ENCODE measurements at regions not wholly inside any gene's neighbourhood (a gene's known extent, or its start where the extent isn't known, plus 50 kb on each side); places are given as distances from the start of the nearest gene placed in this dataset.

- ChIA-PET CTCF (no interaction called here), POLR2A (no interaction called here)
- no peak for DNase-seq (ENCODE audit: low read depth, low spot score)
- Histone ChIP-seq H3K27ac (ENCODE audit: low read length) (no peak overlapping the region), H3K27me3 (ENCODE audit: control insufficient read depth, insufficient read depth, low read length) (no peaks in the 10 kb centered on the region), H3K4me1 (ENCODE audit: control insufficient read depth, insufficient read depth, low read length) (no peaks in the 10 kb centered on the region), H3K9me3 (ENCODE audit: control insufficient read depth, insufficient read depth, low read depth, low read length) (no peaks in the 10 kb centered on the region), H3K36me3 (ENCODE audit: control insufficient read depth, insufficient read depth, low read length) (no peaks in the 10 kb centered on the region), H3K4me3 (ENCODE audit: low read depth in 2 of 2, low read length in 2 of 2) (no peak overlapping the region)
- no peak for ATAC-seq
- in situ Hi-C loops (cut with HindIII; ENCODE audit: low pct_unique_long_range_greater_than_20kb, low sequenced_read_pairs) (no loop called here), intact Hi-C loops (cut with micrococcal nuclease; ENCODE audit: unreplicated experiment) (no loop called here)
- TF ChIP-seq CTCF (IDR thresholded peaks at IDR 0.05): no peak
- TF ChIP-seq POLR2AphosphoS5 (IDR thresholded peaks at IDR 0.05; ENCODE audit: low read depth, low read length): no peak
- no peak for TF ChIP-seq REST (IDR thresholded peaks at IDR 0.05; ENCODE audit: insufficient read depth in 1 of 2, low read depth in 2 of 2, low read length in 1 of 2)
- no peak for TF ChIP-seq TCF7L2 (IDR thresholded peaks at IDR 0.05; ENCODE audit: low read depth, low read length)
- TF ChIP-seq SIN3A (IDR thresholded peaks at IDR 0.05; ENCODE audit: borderline replicate concordance, insufficient read depth, low read depth, low read length): no peak
- BruUV-seq (replicated peaks): no TSS peak
Measured at GRCh38 chr20:11717562-11717961, 200.1 kb upstream of the BTBD3 start.

- BruUV-seq (replicated peaks): no TSS peak
- intact Hi-C loops (cut with micrococcal nuclease; ENCODE audit: unreplicated experiment): no loop called here
Measured at GRCh38 chr20:11718474-11719094, 199.1 kb upstream of the BTBD3 start.

More at GRCh38 chr20:11718474-11719094, 199.1 kb upstream of the BTBD3 start:
- DNase-seq (ENCODE audit: low read depth, low spot score) (no peak), ATAC-seq (no peak)
- Histone ChIP-seq H3K9me3 (ENCODE audit: control insufficient read depth, insufficient read depth, low read depth, low read length) (no peaks in the 10 kb centered on the region), H3K27me3 (ENCODE audit: control insufficient read depth, insufficient read depth, low read length) (no peaks in the 10 kb centered on the region), H3K4me1 (ENCODE audit: control insufficient read depth, insufficient read depth, low read length) (no peaks in the 10 kb centered on the region), H3K4me3 (ENCODE audit: low read depth in 2 of 2, low read length in 2 of 2) (no peak overlapping the region), H3K27ac (ENCODE audit: low read length) (no peak overlapping the region), H3K36me3 (ENCODE audit: control insufficient read depth, insufficient read depth, low read length) (no peaks in the 10 kb centered on the region)
- ChIA-PET CTCF (no interaction called here), POLR2A (no interaction called here)
- in situ Hi-C loops (cut with HindIII; ENCODE audit: low pct_unique_long_range_greater_than_20kb, low sequenced_read_pairs): no loop called here
- TF ChIP-seq SIN3A (IDR thresholded peaks at IDR 0.05; ENCODE audit: borderline replicate concordance, insufficient read depth, low read depth, low read length) (no peak), TCF7L2 (IDR thresholded peaks at IDR 0.05; ENCODE audit: low read depth, low read length) (no peak), POLR2AphosphoS5 (IDR thresholded peaks at IDR 0.05; ENCODE audit: low read depth, low read length) (no peak), REST (IDR thresholded peaks at IDR 0.05; ENCODE audit: insufficient read depth in 1 of 2, low read depth in 2 of 2, low read length in 1 of 2) (no peak), CTCF (IDR thresholded peaks at IDR 0.05) (no peak)

All from Panc1 (cell line).